AG04450 (cell line): ENCODE measurements at regions not wholly inside any gene's neighbourhood (a gene's known extent, or its start where the extent isn't known, plus 50 kb on each side); places are given as distances from the start of the nearest gene placed in this dataset.

Source experiments
- CTCF ChIA-PET: fragments of 300-600, 350-600 bp; formaldehyde crosslinking; extraction: SDS; loops from one replicate; lab custom pipeline; 2022; ENCODE audit warnings: antibody characterized with exemption, inconsistent platforms; lab: Charles Lee
- POLR2A ChIA-PET: fragments of 350-600 bp; formaldehyde crosslinking; extraction: SDS; loops from one replicate; lab custom pipeline; 2021; ENCODE audit warnings: antibody characterized with exemption, inconsistent platforms; lab: Yijun Ruan, JAX
- DNase-seq: peaks from one replicate; pipeline ENCODE4 v3.0.0-alpha.2; 2011; ENCODE audit warnings: low read depth, low spot score
- H3K27ac ChIP-seq: one replicate; pipeline ENCODE4 v1.5.1; 2012; ENCODE audit warnings: low read depth, low read length, control low read depth
- H3K27me3 ChIP-seq: one replicate; pipeline ENCODE4 v1.6.0; 2012; ENCODE audit warnings: low read length; ENCODE audit not compliant: control insufficient read depth, insufficient read depth
- H3K4me3 ChIP-seq: 2 replicates; pipeline ENCODE4 v1.5.1; 2011; ENCODE audit warnings: mild to moderate bottlenecking, low read depth, low read length, control low read depth
- H3K9me3 ChIP-seq: 2 replicates; pipeline ENCODE4 v1.5.1; 2012; ENCODE audit warnings: low read length; ENCODE audit not compliant: control insufficient read depth, insufficient read depth
- TF ChIP-seq, protein P1 (sequence below): IDR thresholded peaks from 2 replicates; pipeline ENCODE4 v1.5.1; 2011; ENCODE audit warnings: low read depth, low read length, control low read depth, inconsistent platforms

DNA sequence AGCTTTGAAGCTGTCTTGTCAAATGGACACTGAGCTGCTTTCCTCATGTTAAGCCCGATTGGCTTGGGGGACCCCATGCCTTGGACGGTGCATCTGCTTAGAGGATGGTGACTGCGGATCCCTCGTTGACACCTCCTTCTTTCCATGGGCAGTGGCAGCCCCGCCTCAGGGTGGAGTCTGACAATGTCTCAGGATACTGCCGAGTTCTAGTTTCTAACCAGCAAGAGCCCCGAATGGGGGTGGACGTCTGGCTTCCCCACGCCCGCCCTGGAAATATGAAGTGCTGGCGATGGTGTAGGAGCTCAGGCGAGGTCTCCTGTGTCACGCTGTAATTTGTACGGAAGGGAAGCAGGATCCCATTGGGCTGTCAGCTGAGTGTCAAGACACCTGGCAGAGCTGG lies 106.2 kb upstream of the CTBP2 start:
- no peaks in the 10 kb centered on the region for H3K9me3 ChIP-seq
- DNase-seq: no peak
- TF ChIP-seq, protein P1, sequence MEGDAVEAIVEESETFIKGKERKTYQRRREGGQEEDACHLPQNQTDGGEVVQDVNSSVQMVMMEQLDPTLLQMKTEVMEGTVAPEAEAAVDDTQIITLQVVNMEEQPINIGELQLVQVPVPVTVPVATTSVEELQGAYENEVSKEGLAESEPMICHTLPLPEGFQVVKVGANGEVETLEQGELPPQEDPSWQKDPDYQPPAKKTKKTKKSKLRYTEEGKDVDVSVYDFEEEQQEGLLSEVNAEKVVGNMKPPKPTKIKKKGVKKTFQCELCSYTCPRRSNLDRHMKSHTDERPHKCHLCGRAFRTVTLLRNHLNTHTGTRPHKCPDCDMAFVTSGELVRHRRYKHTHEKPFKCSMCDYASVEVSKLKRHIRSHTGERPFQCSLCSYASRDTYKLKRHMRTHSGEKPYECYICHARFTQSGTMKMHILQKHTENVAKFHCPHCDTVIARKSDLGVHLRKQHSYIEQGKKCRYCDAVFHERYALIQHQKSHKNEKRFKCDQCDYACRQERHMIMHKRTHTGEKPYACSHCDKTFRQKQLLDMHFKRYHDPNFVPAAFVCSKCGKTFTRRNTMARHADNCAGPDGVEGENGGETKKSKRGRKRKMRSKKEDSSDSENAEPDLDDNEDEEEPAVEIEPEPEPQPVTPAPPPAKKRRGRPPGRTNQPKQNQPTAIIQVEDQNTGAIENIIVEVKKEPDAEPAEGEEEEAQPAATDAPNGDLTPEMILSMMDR: no peak
- ChIA-PET POLR2A (no interaction called here), CTCF (no interaction called here)
- H3K4me3 ChIP-seq: no peak overlapping the region
- peaks cover 2% of the 10 kb centered on the region for H3K27me3 ChIP-seq
- no peak overlapping the region for H3K27ac ChIP-seq

DNA sequence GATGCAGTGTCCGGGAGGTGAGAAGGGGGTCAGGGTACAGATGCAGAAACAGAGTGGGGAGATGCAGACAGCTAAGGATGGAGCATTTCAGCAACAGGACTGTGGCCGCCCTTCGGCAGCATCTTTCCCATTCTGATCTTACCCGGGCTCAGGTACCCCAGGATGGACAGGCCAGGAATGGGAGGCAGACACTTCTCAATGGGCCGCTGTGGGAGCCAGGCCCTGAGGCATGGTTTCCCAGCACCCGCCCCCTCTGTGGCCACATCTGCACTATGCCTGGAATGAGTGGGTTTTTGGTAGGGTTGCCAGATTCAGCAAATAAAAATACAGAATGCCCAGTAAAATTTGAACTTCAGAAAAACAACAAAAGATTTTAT lies 105.2 kb upstream of the CTBP2 start:
- no peaks in the 10 kb centered on the region for H3K9me3 ChIP-seq
- ChIA-PET CTCF (interaction anchor here (1.6 kb wide), 1 partner anchor 217 kb away, joined by 3 read pairs; no protein-coding TSS in a partner anchor), POLR2A (no interaction called here)
- no peak overlapping the region for H3K27ac ChIP-seq
- H3K27me3 ChIP-seq: no peaks in the 10 kb centered on the region
- no peak overlapping the region for H3K4me3 ChIP-seq
- TF ChIP-seq, protein P1: no peak
- no peak for DNase-seq

DNA sequence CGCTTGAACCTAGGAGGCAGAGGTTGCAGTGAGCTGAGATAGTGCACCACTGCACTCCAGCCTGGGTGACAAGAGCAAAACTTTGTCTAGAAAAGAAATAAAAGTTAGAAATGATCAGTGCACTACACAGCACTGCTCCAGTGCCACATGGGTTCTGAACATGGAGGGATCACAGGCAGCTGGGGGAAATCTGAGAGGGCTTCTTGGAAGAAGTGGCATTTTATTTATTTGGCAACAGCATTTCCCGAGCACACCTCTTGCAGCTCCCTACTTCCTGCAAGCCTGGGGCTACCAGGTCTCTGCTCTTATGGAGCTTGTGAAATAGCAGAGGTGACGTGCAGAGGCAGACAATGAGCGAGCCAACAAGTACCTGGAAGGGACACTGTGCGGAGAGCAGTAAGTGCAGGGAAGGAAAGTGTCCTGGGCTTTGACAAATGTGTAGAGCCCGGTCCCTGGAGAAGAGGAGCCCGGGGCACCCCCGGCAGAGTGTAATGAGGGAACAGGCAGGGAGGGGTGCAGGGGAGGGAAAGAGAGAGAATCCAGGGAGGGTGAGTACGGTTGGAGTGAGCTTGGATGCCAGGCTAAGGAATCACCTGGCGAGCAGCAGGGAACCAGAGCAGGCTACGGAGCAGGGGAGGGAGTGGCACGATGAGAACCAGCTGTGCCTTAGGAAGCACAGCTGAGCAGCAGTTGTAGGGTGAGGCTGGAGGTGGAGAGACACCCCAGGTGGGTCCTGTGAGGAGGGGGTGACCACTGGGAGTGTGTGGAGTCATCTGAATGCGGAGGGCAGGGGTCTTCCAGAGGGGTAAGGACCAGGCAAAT lies 104.6 kb upstream of the CTBP2 start:
- DNase-seq: no peak
- Histone ChIP-seq H3K4me3 (no peak overlapping the region), H3K9me3 (no peaks in the 10 kb centered on the region), H3K27ac (no peak overlapping the region), H3K27me3 (no peaks in the 10 kb centered on the region)
- ChIA-PET POLR2A (no interaction called here), CTCF (interaction anchor here (1.6 kb wide), 1 partner anchor 217 kb away, joined by 3 read pairs; no protein-coding TSS in a partner anchor)
- TF ChIP-seq, protein P1: no peak

DNA sequence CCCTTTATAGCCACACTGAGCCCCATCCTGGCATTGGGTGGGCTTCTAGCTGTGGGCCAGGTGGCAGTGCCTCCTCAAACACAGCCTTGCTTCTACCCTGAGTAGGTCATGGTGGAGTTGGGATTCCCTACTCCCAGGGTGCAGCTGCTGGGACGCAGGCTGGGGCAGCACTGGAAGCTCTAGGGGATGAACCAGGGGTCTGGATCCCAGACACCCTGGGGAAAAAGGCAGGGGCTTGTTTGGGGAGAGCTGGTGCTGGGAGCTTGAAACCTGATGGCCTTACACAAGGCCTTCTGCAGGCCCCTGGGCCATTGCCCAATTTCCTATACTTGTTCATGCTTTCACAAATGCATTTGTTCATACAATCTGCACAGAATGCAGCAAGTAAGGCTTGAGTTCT lies 103.7 kb upstream of the CTBP2 start:
- POLR2A ChIA-PET: no interaction called here
- no peak for DNase-seq
- Histone ChIP-seq H3K9me3 (no peaks in the 10 kb centered on the region), H3K4me3 (no peak overlapping the region), H3K27me3 (no peaks in the 10 kb centered on the region), H3K27ac (no peak overlapping the region)
- TF ChIP-seq, protein P1: no peak
- CTCF ChIA-PET: interaction anchor here (1.6 kb wide), 1 partner anchor 216 kb away, joined by 3 read pairs; no protein-coding TSS in a partner anchor

DNA sequence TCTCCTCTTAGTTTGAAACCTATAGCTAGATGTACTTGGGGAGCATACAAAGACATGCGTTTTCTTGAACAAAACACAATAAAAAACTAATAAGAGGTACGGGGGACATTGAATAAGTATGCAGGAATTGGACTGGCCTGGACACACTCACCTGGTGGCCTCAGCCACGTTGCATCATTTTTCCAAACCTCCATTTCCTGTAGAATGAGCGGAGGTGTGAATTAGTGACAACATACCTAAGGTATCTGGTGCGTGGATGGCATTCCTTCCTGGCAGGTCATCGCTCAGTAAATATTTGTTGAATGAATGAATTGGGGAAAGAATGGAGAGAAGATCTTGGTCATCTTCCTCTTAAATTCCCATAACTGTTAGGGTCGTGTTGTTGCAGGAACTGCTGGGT lies 103.2 kb upstream of the CTBP2 start:
- no peaks in the 10 kb centered on the region for H3K27me3 ChIP-seq
- TF ChIP-seq, protein P1: no peak
- ChIA-PET CTCF (no interaction called here), POLR2A (no interaction called here)
- H3K4me3 ChIP-seq: no peak overlapping the region
- H3K27ac ChIP-seq: no peak overlapping the region
- no peak for DNase-seq
- H3K9me3 ChIP-seq: no peaks in the 10 kb centered on the region
